WTC11 (cell line): ENCODE measurements at regions not wholly inside any gene's neighbourhood (a gene's known extent, or its start where the extent isn't known, plus 50 kb on each side); places are given as distances from the start of the nearest gene placed in this dataset.

Experiments
- IRF2 ChIP-seq: sonication (generic); formaldehyde crosslinking; IDR thresholded peaks from 2 replicates; pipeline ENCODE4 v1.8.0; 2022; ENCODE audit warnings: low read depth, missing genetic modification reagents, borderline replicate concordance
- TF ChIP-seq, protein P1 (sequence below): fragments of 200-600 bp; IDR thresholded peaks from 2 replicates; pipeline ENCODE4 v1.8.0; 2022; ENCODE audit warnings: antibody characterized with exemption
- TF ChIP-seq, protein P2 (sequence below): sonication (generic); formaldehyde crosslinking; IDR thresholded peaks from 2 replicates; pipeline ENCODE4 v1.8.0; 2023; ENCODE audit warnings: missing genetic modification reagents, mild to moderate bottlenecking, borderline replicate concordance

- TF ChIP-seq, protein P1, sequence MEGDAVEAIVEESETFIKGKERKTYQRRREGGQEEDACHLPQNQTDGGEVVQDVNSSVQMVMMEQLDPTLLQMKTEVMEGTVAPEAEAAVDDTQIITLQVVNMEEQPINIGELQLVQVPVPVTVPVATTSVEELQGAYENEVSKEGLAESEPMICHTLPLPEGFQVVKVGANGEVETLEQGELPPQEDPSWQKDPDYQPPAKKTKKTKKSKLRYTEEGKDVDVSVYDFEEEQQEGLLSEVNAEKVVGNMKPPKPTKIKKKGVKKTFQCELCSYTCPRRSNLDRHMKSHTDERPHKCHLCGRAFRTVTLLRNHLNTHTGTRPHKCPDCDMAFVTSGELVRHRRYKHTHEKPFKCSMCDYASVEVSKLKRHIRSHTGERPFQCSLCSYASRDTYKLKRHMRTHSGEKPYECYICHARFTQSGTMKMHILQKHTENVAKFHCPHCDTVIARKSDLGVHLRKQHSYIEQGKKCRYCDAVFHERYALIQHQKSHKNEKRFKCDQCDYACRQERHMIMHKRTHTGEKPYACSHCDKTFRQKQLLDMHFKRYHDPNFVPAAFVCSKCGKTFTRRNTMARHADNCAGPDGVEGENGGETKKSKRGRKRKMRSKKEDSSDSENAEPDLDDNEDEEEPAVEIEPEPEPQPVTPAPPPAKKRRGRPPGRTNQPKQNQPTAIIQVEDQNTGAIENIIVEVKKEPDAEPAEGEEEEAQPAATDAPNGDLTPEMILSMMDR, result no peak
- TF ChIP-seq, protein P2, sequence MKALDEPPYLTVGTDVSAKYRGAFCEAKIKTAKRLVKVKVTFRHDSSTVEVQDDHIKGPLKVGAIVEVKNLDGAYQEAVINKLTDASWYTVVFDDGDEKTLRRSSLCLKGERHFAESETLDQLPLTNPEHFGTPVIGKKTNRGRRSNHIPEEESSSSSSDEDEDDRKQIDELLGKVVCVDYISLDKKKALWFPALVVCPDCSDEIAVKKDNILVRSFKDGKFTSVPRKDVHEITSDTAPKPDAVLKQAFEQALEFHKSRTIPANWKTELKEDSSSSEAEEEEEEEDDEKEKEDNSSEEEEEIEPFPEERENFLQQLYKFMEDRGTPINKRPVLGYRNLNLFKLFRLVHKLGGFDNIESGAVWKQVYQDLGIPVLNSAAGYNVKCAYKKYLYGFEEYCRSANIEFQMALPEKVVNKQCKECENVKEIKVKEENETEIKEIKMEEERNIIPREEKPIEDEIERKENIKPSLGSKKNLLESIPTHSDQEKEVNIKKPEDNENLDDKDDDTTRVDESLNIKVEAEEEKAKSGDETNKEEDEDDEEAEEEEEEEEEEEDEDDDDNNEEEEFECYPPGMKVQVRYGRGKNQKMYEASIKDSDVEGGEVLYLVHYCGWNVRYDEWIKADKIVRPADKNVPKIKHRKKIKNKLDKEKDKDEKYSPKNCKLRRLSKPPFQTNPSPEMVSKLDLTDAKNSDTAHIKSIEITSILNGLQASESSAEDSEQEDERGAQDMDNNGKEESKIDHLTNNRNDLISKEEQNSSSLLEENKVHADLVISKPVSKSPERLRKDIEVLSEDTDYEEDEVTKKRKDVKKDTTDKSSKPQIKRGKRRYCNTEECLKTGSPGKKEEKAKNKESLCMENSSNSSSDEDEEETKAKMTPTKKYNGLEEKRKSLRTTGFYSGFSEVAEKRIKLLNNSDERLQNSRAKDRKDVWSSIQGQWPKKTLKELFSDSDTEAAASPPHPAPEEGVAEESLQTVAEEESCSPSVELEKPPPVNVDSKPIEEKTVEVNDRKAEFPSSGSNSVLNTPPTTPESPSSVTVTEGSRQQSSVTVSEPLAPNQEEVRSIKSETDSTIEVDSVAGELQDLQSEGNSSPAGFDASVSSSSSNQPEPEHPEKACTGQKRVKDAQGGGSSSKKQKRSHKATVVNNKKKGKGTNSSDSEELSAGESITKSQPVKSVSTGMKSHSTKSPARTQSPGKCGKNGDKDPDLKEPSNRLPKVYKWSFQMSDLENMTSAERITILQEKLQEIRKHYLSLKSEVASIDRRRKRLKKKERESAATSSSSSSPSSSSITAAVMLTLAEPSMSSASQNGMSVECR (CRISPR knock-in tag), result no peak
- TF ChIP-seq IRF2 (CRISPR knock-in tag), result no peak
Observed at GRCh38 chr18:45381282-45381681, 234.0 kb upstream of the SLC14A2 start.
